ENCODE measurements at regions not wholly inside any gene's neighbourhood (a gene's known extent, or its start where the extent isn't known, plus 50 kb on each side); places are given as distances from the start of the nearest gene placed in this dataset.

GRCh38 chrX:9285342-9285771 is 179.5 kb upstream of the TBL1X start:
- TF ChIP-seq, protein P1, sequence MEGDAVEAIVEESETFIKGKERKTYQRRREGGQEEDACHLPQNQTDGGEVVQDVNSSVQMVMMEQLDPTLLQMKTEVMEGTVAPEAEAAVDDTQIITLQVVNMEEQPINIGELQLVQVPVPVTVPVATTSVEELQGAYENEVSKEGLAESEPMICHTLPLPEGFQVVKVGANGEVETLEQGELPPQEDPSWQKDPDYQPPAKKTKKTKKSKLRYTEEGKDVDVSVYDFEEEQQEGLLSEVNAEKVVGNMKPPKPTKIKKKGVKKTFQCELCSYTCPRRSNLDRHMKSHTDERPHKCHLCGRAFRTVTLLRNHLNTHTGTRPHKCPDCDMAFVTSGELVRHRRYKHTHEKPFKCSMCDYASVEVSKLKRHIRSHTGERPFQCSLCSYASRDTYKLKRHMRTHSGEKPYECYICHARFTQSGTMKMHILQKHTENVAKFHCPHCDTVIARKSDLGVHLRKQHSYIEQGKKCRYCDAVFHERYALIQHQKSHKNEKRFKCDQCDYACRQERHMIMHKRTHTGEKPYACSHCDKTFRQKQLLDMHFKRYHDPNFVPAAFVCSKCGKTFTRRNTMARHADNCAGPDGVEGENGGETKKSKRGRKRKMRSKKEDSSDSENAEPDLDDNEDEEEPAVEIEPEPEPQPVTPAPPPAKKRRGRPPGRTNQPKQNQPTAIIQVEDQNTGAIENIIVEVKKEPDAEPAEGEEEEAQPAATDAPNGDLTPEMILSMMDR (IDR thresholded peaks at IDR 0.05; ENCODE audit: insufficient read depth, low read length, poor library complexity, severe bottlenecking), result no peak
- TF ChIP-seq EZH2phosphoT487 (conservative IDR thresholded peaks at IDR 0.05; ENCODE audit: low read length), result no peak

Data from SU-DHL-6 (cell line).